ENCODE measurements at regions not wholly inside any gene's neighbourhood (a gene's known extent, or its start where the extent isn't known, plus 50 kb on each side); places are given as distances from the start of the nearest gene placed in this dataset.

DNA sequence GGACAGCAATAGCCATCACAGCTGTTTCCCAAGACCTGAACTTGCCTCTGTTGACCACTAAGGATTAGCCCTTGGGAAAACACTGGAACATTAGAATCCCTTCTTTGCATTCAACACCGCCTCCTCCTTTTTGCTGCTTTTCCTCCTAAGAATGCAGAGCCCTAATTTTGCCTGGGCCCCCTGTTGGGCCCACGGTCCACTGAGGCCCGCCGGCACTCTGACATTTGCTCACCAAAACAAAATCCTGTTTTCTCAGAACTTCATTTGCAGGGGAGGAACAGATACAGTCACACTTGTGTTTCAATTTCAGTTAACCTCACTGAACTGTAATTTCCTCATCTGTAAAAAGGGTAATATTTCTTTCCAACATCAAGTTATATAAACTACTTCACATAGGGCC lies 116.0 kb upstream of the JARID2 start:
- no peaks in the 10 kb centered on the region for H3K9me3 ChIP-seq (ENCODE audit: control insufficient read depth, insufficient read depth, low read length)
- TF ChIP-seq, protein P1, sequence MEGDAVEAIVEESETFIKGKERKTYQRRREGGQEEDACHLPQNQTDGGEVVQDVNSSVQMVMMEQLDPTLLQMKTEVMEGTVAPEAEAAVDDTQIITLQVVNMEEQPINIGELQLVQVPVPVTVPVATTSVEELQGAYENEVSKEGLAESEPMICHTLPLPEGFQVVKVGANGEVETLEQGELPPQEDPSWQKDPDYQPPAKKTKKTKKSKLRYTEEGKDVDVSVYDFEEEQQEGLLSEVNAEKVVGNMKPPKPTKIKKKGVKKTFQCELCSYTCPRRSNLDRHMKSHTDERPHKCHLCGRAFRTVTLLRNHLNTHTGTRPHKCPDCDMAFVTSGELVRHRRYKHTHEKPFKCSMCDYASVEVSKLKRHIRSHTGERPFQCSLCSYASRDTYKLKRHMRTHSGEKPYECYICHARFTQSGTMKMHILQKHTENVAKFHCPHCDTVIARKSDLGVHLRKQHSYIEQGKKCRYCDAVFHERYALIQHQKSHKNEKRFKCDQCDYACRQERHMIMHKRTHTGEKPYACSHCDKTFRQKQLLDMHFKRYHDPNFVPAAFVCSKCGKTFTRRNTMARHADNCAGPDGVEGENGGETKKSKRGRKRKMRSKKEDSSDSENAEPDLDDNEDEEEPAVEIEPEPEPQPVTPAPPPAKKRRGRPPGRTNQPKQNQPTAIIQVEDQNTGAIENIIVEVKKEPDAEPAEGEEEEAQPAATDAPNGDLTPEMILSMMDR (IDR thresholded peaks at IDR 0.05): no peak
- no peaks in the 10 kb centered on the region for H3K4me1 ChIP-seq (ENCODE audit: control insufficient read depth, insufficient read depth, low read length)
- no peaks in the 10 kb centered on the region for H3K4me1 Mint-ChIP-seq
- H3K27me3 Mint-ChIP-seq (ENCODE audit: low read depth in 2 of 2): peaks cover 4 to 8% of the 10 kb centered on the region in 2 donors
- H3K9me3 Mint-ChIP-seq: no peaks in the 10 kb centered on the region
- no peak overlapping the region for H3K4me3 ChIP-seq (ENCODE audit: low read length)
- 40% methylated on average over 4 of the region's 4 CpGs for WGBS (ENCODE audit: insufficient coverage)
- no peak for ATAC-seq
- DNase-seq: no peak
- no peak overlapping the region for H3K27ac Mint-ChIP-seq
- H3K27ac ChIP-seq (ENCODE audit: low read length): no peak overlapping the region
- H3K36me3 ChIP-seq (ENCODE audit: control insufficient read depth, insufficient read depth, low read length): no peaks in the 10 kb centered on the region
- H3K27me3 ChIP-seq (ENCODE audit: control insufficient read depth, insufficient read depth, low read length): no peaks in the 10 kb centered on the region
- no peaks in the 10 kb centered on the region for H3K36me3 Mint-ChIP-seq
- intact Hi-C loops (cut with micrococcal nuclease): no loop called here
- H3K4me3 Mint-ChIP-seq: no peak overlapping the region

DNA sequence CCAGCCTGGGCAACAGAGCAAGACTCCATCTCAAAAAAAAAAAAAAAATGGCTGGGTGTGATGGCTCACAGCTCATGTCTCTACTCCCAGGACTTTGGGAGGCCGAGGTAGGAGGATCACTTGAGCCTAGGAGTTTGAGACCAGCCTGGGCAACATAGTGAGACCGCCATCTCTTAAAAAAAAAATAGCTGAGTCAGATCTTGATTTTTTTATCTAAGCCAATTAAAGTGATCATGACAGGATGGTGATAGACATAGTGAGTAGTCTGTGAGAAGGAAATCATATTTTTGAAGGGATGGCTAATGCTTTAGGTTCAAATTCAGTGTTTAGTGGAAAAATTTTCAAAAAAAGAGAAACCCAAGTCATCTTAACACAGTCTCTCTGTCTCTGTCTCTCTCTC lies 114.6 kb upstream of the JARID2 start:
- Mint-ChIP-seq H3K36me3 (no peaks in the 10 kb centered on the region), H3K9me3 (no peaks in the 10 kb centered on the region), H3K4me3 (no peak overlapping the region), H3K4me1 (no peaks in the 10 kb centered on the region), H3K27me3 (ENCODE audit: low read depth in 2 of 2) (peaks cover 4 to 7% of the 10 kb centered on the region in 2 donors), H3K27ac (no peak overlapping the region)
- Histone ChIP-seq H3K27ac (ENCODE audit: low read length) (no peak overlapping the region), H3K4me1 (ENCODE audit: control insufficient read depth, insufficient read depth, low read length) (no peaks in the 10 kb centered on the region), H3K9me3 (ENCODE audit: control insufficient read depth, insufficient read depth, low read length) (no peaks in the 10 kb centered on the region), H3K27me3 (ENCODE audit: control insufficient read depth, insufficient read depth, low read length) (no peaks in the 10 kb centered on the region), H3K4me3 (ENCODE audit: low read length) (no peak overlapping the region), H3K36me3 (ENCODE audit: control insufficient read depth, insufficient read depth, low read length) (no peaks in the 10 kb centered on the region)
- 84% methylated on average over 2 of the region's 2 CpGs for WGBS (ENCODE audit: insufficient coverage)
- no peak for ATAC-seq
- no peak for DNase-seq
- intact Hi-C loops (cut with micrococcal nuclease): no loop called here
- TF ChIP-seq, protein P1 (IDR thresholded peaks at IDR 0.05): no peak

DNA sequence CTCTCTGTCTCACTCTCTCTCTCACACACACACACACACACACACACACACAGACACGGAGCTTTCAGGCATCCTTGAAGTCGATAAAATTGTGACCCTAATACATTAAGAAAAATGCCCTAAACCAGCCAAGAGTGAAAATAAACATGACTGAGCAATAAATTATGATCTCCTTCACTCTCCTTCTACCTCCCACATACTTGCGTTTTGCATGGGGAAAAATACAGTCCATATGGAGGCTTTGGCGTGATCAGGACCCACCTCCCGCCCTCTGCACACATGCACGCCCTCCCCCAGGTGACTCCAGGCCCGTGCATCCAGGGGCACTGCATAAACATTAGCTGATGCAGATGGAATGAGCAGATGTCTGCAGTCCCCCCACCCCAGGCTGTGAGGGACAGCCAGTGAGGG lies 114.2 kb upstream of the JARID2 start:
- Mint-ChIP-seq H3K4me3 (no peak overlapping the region), H3K27me3 (ENCODE audit: low read depth in 2 of 2) (peaks cover 1 to 3% of the 10 kb centered on the region in 2 donors), H3K4me1 (no peaks in the 10 kb centered on the region), H3K9me3 (no peaks in the 10 kb centered on the region), H3K27ac (no peak overlapping the region), H3K36me3 (no peaks in the 10 kb centered on the region)
- Histone ChIP-seq H3K9me3 (ENCODE audit: control insufficient read depth, insufficient read depth, low read length) (no peaks in the 10 kb centered on the region), H3K4me1 (ENCODE audit: control insufficient read depth, insufficient read depth, low read length) (no peaks in the 10 kb centered on the region), H3K4me3 (ENCODE audit: low read length) (no peak overlapping the region), H3K27me3 (ENCODE audit: control insufficient read depth, insufficient read depth, low read length) (no peaks in the 10 kb centered on the region), H3K36me3 (ENCODE audit: control insufficient read depth, insufficient read depth, low read length) (no peaks in the 10 kb centered on the region), H3K27ac (ENCODE audit: low read length) (no peak overlapping the region)
- ATAC-seq (no peak), DNase-seq (no peak)
- 72% methylated on average over 7 of the region's 7 CpGs for WGBS (ENCODE audit: insufficient coverage)
- TF ChIP-seq, protein P1 (IDR thresholded peaks at IDR 0.05): no peak
- intact Hi-C loops (cut with micrococcal nuclease): no loop called here

DNA sequence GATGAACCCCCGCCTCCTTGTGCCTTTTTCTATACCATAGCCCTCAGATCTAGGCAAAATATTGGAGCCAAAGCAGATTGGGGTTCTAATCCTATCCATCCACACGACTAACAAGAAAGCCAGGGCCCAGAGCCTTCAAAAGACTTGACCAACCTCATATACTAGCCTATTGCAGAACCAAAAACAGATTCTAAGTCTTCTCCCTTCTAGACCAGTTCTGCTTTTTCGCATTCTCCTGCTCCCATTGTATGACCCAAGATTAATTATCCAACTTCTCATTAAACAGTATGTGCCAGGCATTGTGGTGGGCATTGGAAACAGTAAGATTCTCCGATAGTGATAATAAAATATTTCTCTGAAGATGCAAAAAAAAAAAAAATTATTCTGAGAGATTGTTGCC lies 113.7 kb upstream of the JARID2 start:
- TF ChIP-seq, protein P1 (IDR thresholded peaks at IDR 0.05): no peak
- ATAC-seq: no peak
- no peak overlapping the region for H3K4me3 Mint-ChIP-seq

More for the DNA sequence above, 113.7 kb upstream of the JARID2 start:
- intact Hi-C loops (cut with micrococcal nuclease): no loop called here
- H3K9me3 ChIP-seq (ENCODE audit: control insufficient read depth, insufficient read depth, low read length): no peaks in the 10 kb centered on the region
- H3K4me3 ChIP-seq (ENCODE audit: low read length): no peak overlapping the region
- H3K9me3 Mint-ChIP-seq: no peaks in the 10 kb centered on the region
- no peak for DNase-seq
- H3K27me3 ChIP-seq (ENCODE audit: control insufficient read depth, insufficient read depth, low read length): no peaks in the 10 kb centered on the region
- no peaks in the 10 kb centered on the region for H3K4me1 Mint-ChIP-seq
- WGBS (ENCODE audit: insufficient coverage): 94% methylated on average over 3 of the region's 4 CpGs
- no peak overlapping the region for H3K27ac ChIP-seq (ENCODE audit: low read length)
- H3K36me3 Mint-ChIP-seq: no peaks in the 10 kb centered on the region
- H3K36me3 ChIP-seq (ENCODE audit: control insufficient read depth, insufficient read depth, low read length): no peaks in the 10 kb centered on the region
- no peaks in the 10 kb centered on the region for H3K27me3 Mint-ChIP-seq (ENCODE audit: low read depth in 2 of 2)
- H3K4me1 ChIP-seq (ENCODE audit: control insufficient read depth, insufficient read depth, low read length): no peaks in the 10 kb centered on the region
- H3K27ac Mint-ChIP-seq: no peak overlapping the region
